Keratinocyte (primary cell): ENCODE measurements at regions not wholly inside any gene's neighbourhood (a gene's known extent, or its start where the extent isn't known, plus 50 kb on each side); places are given as distances from the start of the nearest gene placed in this dataset.
A peak's percentile ranks its signal among the peaks of the same experiment; 100 is the strongest.

Experiments used
- DNase-seq: peaks from one replicate; pipeline ENCODE4 v3.0.0-alpha.2; 2011; ENCODE audit warnings: low read depth, missing footprints, low spot score
- FAIRE-seq: peaks from 2 replicates; lab custom pipeline; 2011; peaks lifted over from hg19 to GRCh38; lab: Jason Lieb, UNC
- H2AFZ ChIP-seq: 2 replicates; pipeline ENCODE4 v1.6.0; 2012; ENCODE audit warnings: low read length, control low read depth, inconsistent platforms; ENCODE audit not compliant: control insufficient read depth
- H3K27ac ChIP-seq: 2 replicates; pipeline ENCODE4 v1.5.1; 2011; ENCODE audit warnings: low read length; ENCODE audit not compliant: control insufficient read depth, insufficient read depth
- H3K27me3 ChIP-seq: 3 replicates; pipeline ENCODE4 v1.6.0; 2011; ENCODE audit warnings: low read length; ENCODE audit not compliant: control insufficient read depth, insufficient read depth; ENCODE audit errors: extremely low read depth
- H3K36me3 ChIP-seq, 2 experiments: 2 replicates in 1 of 2; 3 replicates in 1 of 2; pipeline ENCODE4 v1.5.1; 2011; ENCODE audit warnings: low read length in 2 of 2, mild to moderate bottlenecking in 1 of 2; ENCODE audit not compliant: control insufficient read depth in 2 of 2, insufficient read depth in 2 of 2; ENCODE audit errors: extremely low read depth in 1 of 2
- H3K4me1 ChIP-seq: 3 replicates; pipeline ENCODE4 v1.5.1; 2011; ENCODE audit warnings: low read length; ENCODE audit not compliant: control insufficient read depth, insufficient read depth; ENCODE audit errors: extremely low read depth
- H3K4me2 ChIP-seq: 3 replicates; pipeline ENCODE4 v1.6.0; 2011; ENCODE audit warnings: low read depth, low read length; ENCODE audit not compliant: control insufficient read depth, insufficient read depth; ENCODE audit errors: extremely low read depth
- H3K4me3 ChIP-seq, 3 experiments: fragments of 200-600 bp in 1 of 3; sonication (generic) in 1 of 3; 2 replicates in 2 of 3; 3 replicates in 1 of 3; pipeline ENCODE4 v1.5.1; 2011 to 2016; ENCODE audit warnings: low read length in 3 of 3, mild to moderate bottlenecking in 3 of 3, control low read depth in 2 of 3, inconsistent platforms in 1 of 3, low read depth in 1 of 3, mixed read lengths in 1 of 3, mixed run types in 1 of 3, moderate library complexity in 1 of 3; ENCODE audit not compliant: control insufficient read depth in 2 of 3, insufficient read depth in 2 of 3; ENCODE audit errors: extremely low read depth in 1 of 3
- H3K79me2 ChIP-seq: 2 replicates; pipeline ENCODE4 v1.6.0; 2012; ENCODE audit warnings: low read length; ENCODE audit not compliant: control insufficient read depth, insufficient read depth
- H3K9ac ChIP-seq: 3 replicates; pipeline ENCODE4 v1.6.0; 2011; ENCODE audit warnings: low read length; ENCODE audit not compliant: control insufficient read depth, insufficient read depth; ENCODE audit errors: extremely low read depth
- H3K9me1 ChIP-seq: 3 replicates; pipeline ENCODE4 v1.6.0; 2011; ENCODE audit warnings: low read length; ENCODE audit not compliant: control insufficient read depth, insufficient read depth; ENCODE audit errors: extremely low read depth
- H3K9me3 ChIP-seq: 2 replicates; pipeline ENCODE4 v1.5.1; 2012; ENCODE audit warnings: low read depth, low read length; ENCODE audit not compliant: control insufficient read depth
- H4K20me1 ChIP-seq: 3 replicates; pipeline ENCODE4 v1.6.0; 2011; ENCODE audit warnings: low read length; ENCODE audit not compliant: control insufficient read depth, insufficient read depth; ENCODE audit errors: extremely low read depth
- EZH2 ChIP-seq: IDR thresholded peaks from one replicate; pipeline ENCODE4 v1.6.1; 2012; ENCODE audit warnings: inconsistent platforms, mild to moderate bottlenecking, low read length, moderate library complexity
- dilution Hi-C: fragments of 300-500 bp; cut with MboI; formaldehyde crosslinking; loops from one replicate; pipeline ENCODE4 v1.7.0; 2020; ENCODE audit warnings: low sequenced_read_pairs; ENCODE audit not compliant: extremely low pct_ligation_motif_present
- TF ChIP-seq, protein P1 (sequence below), 3 experiments: IDR thresholded peaks in 1 of 3; conservative IDR thresholded peaks in 1 of 3; optimal IDR thresholded peaks in 1 of 3; 2 replicates in 2 of 3; 3 replicates in 1 of 3; pipeline versions ENCODE3 to v1.5.1; 2011; ENCODE audit warnings: low read length in 3 of 3, mild to moderate bottlenecking in 3 of 3, moderate library complexity in 2 of 3, control low read depth in 1 of 3, inconsistent platforms in 1 of 3; ENCODE audit not compliant: insufficient read depth in 2 of 3; ENCODE audit errors: extremely low read depth in 1 of 3

DNA sequence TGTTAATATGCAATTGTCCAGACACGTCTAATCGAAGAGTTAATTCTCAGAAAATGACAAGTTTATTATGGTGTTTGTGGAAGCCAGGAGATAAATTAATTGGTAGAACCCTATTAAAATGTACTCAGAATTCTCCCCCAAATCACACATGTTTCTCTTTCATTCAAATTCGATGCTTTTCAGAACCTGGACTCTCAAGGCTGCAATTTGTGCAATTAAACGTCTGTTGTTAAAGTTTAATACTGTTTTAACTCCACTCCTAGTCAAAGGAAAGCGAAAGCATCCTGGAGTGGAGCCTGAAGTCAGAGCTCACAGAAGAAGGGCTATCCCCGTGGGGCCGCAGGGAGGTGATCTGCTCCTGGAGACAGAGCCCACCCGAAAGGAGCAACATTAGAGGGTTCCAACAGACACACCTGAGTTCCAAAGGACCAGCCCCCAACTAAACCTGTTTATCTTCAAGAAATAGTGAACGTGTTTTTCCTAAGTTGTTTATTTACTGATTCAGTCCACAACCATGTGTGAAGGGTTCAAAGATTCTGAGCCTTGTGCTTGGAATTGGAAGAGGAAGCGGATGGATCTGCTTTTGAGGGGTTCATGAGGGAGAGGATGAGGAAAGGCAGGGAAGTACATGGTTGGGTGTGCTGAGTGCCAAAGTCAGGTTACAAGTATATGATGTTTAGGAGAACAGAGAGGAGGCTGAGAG, 68.0 kb upstream of the AKT3 start:
- Histone ChIP-seq H3K36me3 (no peaks in the 10 kb centered on the region), H3K4me2 (peak overlapping the region; percentile 94), H3K9me1 (no peaks in the 10 kb centered on the region), H3K79me2 (no peaks in the 10 kb centered on the region), H3K27me3 (peaks cover 4% of the 10 kb centered on the region), H3K9me3 (no peaks in the 10 kb centered on the region), H3K4me1 (peaks cover 16% of the 10 kb centered on the region), H2AFZ (peak overlapping the region; percentile 98), H4K20me1 (no peaks in the 10 kb centered on the region), H3K9ac (peak overlapping the region; percentile 36), H3K27ac (no peak overlapping the region), H3K4me3 (peak overlapping the region; percentile 39 to 73 (median 63))
- FAIRE-seq (peak; percentile 79), DNase-seq (no peak)
- dilution Hi-C loops = no loop called here
- no peak for TF ChIP-seq EZH2
- TF ChIP-seq, protein P1, sequence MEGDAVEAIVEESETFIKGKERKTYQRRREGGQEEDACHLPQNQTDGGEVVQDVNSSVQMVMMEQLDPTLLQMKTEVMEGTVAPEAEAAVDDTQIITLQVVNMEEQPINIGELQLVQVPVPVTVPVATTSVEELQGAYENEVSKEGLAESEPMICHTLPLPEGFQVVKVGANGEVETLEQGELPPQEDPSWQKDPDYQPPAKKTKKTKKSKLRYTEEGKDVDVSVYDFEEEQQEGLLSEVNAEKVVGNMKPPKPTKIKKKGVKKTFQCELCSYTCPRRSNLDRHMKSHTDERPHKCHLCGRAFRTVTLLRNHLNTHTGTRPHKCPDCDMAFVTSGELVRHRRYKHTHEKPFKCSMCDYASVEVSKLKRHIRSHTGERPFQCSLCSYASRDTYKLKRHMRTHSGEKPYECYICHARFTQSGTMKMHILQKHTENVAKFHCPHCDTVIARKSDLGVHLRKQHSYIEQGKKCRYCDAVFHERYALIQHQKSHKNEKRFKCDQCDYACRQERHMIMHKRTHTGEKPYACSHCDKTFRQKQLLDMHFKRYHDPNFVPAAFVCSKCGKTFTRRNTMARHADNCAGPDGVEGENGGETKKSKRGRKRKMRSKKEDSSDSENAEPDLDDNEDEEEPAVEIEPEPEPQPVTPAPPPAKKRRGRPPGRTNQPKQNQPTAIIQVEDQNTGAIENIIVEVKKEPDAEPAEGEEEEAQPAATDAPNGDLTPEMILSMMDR (optimal IDR thresholded peaks at IDR 0.05 in 1 of 3, IDR thresholded peaks at IDR 0.05 in 1 of 3, conservative IDR thresholded peaks at IDR 0.05 in 1 of 3; ENCODE audit: extremely low read depth in 1 of 3, insufficient read depth in 2 of 3, low read length in 3 of 3) = no peak

DNA sequence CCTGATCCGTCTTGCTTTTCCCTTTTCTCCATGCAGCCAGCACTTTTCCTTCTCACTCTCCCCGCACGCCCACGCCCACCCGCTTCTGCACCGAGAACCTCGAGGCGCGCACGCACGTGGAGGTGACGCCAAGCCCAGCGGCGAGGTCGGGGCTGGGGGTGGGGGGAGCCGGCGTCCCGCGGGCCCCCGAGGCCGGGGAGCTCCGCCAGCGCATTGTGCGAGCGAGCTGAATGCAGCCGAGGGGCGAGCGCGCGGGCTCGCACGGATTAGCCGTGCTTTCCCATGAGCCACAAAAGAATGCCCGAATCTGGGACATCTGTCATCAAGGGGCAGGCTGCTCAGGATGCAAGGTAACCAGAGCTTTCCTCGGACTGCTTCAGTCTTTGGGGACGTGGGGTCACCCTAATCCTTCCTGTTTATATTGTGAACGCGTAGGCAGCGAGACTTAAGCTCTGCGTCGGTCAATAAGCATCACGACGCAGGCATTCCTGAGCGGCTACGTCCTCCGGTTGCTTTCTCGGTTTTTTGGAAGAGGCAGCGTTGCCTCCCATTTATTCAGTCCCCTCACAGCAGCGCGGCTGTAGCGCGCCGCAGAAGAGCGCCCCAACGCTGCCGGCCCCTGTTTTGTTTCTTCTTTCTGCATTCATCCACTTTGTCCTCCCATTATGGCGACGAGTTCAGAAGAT, 67.3 kb upstream of the AKT3 start:
- H3K36me3 ChIP-seq = no peaks in the 10 kb centered on the region
- no peaks in the 10 kb centered on the region for H3K79me2 ChIP-seq
- peak; percentile 29 for TF ChIP-seq EZH2
- TF ChIP-seq, protein P1 (optimal IDR thresholded peaks at IDR 0.05 in 1 of 3, IDR thresholded peaks at IDR 0.05 in 1 of 3, conservative IDR thresholded peaks at IDR 0.05 in 1 of 3; ENCODE audit: extremely low read depth in 1 of 3, insufficient read depth in 2 of 3, low read length in 3 of 3) = peak in 1 of 3 experiments; percentile 9
- H3K9me1 ChIP-seq = no peaks in the 10 kb centered on the region
- H3K4me3 ChIP-seq = peak overlapping the region; percentile 39 to 73 (median 63)
- peak overlapping the region; percentile 94 for H3K4me2 ChIP-seq
- dilution Hi-C loops = no loop called here
- peak overlapping the region; percentile 3 for H3K27ac ChIP-seq
- FAIRE-seq (no peak), DNase-seq (no peak)
- no peaks in the 10 kb centered on the region for H3K9me3 ChIP-seq
- H3K27me3 ChIP-seq = peaks cover 4% of the 10 kb centered on the region
- peaks cover 16% of the 10 kb centered on the region for H3K4me1 ChIP-seq
- no peaks in the 10 kb centered on the region for H4K20me1 ChIP-seq
- H2AFZ ChIP-seq = peak overlapping the region; percentile 98
- H3K9ac ChIP-seq = peak overlapping the region; percentile 36
